Peyer's patch (tissue), 4 donors: ENCODE measurements at regions not wholly inside any gene's neighbourhood (a gene's known extent, or its start where the extent isn't known, plus 50 kb on each side); places are given as distances from the start of the nearest gene placed in this dataset.

ENCODE experiments used
- POLR2A ChIP-seq, 2 donors: fragments of 450-650 bp; IDR thresholded peaks; one replicate each; pipeline ENCODE4 v1.5.1; 2017; ENCODE audit warnings: antibody characterized with exemption in 2 of 2, mild to moderate bottlenecking in 2 of 2, moderate library complexity in 2 of 2
- TF ChIP-seq, protein P1 (sequence below), 6 experiments: fragments of 450-650 bp in 4 of 6; fragments of 200-600 bp in 2 of 6; sonication (generic) in 1 of 6; IDR thresholded peaks; one replicate each; pipeline ENCODE4 v1.5.1; 2017 to 2019; ENCODE audit warnings: antibody characterized with exemption in 6 of 6, mild to moderate bottlenecking in 3 of 6, moderate library complexity in 1 of 6

DNA sequence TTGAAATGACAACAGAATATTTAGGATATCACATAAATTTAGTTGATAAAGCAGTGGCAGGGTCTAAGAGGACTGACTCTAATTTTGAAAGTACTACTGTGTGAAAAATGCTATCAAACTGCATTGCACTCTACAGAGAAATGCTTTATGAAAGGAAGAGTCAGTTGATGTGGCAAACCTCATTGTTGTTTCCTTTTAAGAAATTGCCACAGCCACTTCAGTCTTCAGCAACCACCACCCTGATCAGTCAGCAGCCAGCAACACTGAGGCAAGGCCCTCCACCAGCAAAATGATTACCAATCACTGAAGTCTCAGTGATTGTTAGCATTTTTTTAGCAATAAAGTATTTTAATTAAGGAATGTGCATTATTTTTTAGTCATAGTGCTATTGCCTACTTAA, 488.7 kb upstream of the SLC39A10 start:
- no peak for TF ChIP-seq POLR2A (IDR thresholded peaks at IDR 0.05)
- TF ChIP-seq, protein P1, sequence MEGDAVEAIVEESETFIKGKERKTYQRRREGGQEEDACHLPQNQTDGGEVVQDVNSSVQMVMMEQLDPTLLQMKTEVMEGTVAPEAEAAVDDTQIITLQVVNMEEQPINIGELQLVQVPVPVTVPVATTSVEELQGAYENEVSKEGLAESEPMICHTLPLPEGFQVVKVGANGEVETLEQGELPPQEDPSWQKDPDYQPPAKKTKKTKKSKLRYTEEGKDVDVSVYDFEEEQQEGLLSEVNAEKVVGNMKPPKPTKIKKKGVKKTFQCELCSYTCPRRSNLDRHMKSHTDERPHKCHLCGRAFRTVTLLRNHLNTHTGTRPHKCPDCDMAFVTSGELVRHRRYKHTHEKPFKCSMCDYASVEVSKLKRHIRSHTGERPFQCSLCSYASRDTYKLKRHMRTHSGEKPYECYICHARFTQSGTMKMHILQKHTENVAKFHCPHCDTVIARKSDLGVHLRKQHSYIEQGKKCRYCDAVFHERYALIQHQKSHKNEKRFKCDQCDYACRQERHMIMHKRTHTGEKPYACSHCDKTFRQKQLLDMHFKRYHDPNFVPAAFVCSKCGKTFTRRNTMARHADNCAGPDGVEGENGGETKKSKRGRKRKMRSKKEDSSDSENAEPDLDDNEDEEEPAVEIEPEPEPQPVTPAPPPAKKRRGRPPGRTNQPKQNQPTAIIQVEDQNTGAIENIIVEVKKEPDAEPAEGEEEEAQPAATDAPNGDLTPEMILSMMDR (IDR thresholded peaks at IDR 0.05), result no peak
